ENCODE measurements at regions not wholly inside any gene's neighbourhood (a gene's known extent, or its start where the extent isn't known, plus 50 kb on each side); places are given as distances from the start of the nearest gene placed in this dataset.
"Not testable (repeated sequence)": the region's sequence is repeated elsewhere in the genome, so short reads cannot be mapped to it uniquely, and the experiment has no call there.

GRCh38 chr13:97768134-97768533 lies 185.3 kb upstream of the IPO5 start:
- no peak for TF ChIP-seq CTCF (IDR thresholded peaks at IDR 0.05)
- Histone ChIP-seq H3K4me3 (ENCODE audit: low read length) (no peak overlapping the region), H3K9me3 (ENCODE audit: control insufficient read depth, insufficient read depth, low read length) (no peaks in the 10 kb centered on the region), H3K4me1 (ENCODE audit: control insufficient read depth, insufficient read depth, low read length) (no peaks in the 10 kb centered on the region), H3K27ac (ENCODE audit: low read length) (no peak overlapping the region), H3K27me3 (ENCODE audit: control insufficient read depth, insufficient read depth, low read length) (no peaks in the 10 kb centered on the region), H3K36me3 (ENCODE audit: control insufficient read depth, insufficient read depth, low read length) (no peaks in the 10 kb centered on the region)
- ATAC-seq, result no peak
- intact Hi-C loops (cut with micrococcal nuclease), result no loop called here
- Mint-ChIP-seq H3K36me3 (no peaks in the 10 kb centered on the region), H3K27me3 (ENCODE audit: low read depth in 2 of 2) (no peaks in the 10 kb centered on the region), H3K4me3 (no peak overlapping the region), H3K9me3 (peaks cover 6 to 9% of the 10 kb centered on the region in 2 donors), H3K27ac (no peak overlapping the region), H3K4me1 (no peaks in the 10 kb centered on the region)
- no peak for DNase-seq
- 47% methylated on average over 2 of the region's 3 CpGs for WGBS (ENCODE audit: insufficient coverage)

GRCh38 chr13:97770231-97770630 lies 183.2 kb upstream of the IPO5 start:
- H3K4me1 ChIP-seq (ENCODE audit: control insufficient read depth, insufficient read depth, low read length); H3K27ac Mint-ChIP-seq; H3K27me3 Mint-ChIP-seq (ENCODE audit: low read depth in 2 of 2); H3K9me3 ChIP-seq (ENCODE audit: control insufficient read depth, insufficient read depth, low read length); intact Hi-C loops (cut with micrococcal nuclease); H3K27me3 ChIP-seq (ENCODE audit: control insufficient read depth, insufficient read depth, low read length); H3K36me3 Mint-ChIP-seq; H3K36me3 ChIP-seq (ENCODE audit: control insufficient read depth, insufficient read depth, low read length); ATAC-seq; H3K9me3 Mint-ChIP-seq; DNase-seq; H3K4me3 ChIP-seq (ENCODE audit: low read length); H3K4me1 Mint-ChIP-seq; H3K4me3 Mint-ChIP-seq; H3K27ac ChIP-seq (ENCODE audit: low read length): not testable (repeated sequence)
- WGBS (ENCODE audit: insufficient coverage), result 90% methylated on average over 5 of the region's 5 CpGs

DNA sequence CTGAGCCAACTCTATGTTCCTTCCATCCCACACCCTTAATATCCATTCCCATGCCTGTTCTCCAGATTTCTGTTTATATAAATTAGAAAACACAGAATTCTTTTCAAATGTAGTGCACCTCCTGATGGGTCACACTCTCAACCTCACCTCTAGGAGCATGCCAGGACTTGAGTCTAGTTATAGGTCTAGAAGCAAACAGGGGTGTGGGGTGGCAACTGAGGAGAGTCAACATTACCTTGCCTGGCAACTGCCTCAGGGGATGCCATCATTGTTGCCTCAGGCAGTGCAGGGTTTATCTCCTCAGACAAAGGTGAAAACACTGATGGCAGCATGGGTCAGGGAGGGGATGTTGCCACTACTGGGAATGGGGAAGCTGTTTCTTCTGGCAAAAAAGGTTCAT lies 181.0 kb upstream of the IPO5 start:
- H3K27ac Mint-ChIP-seq; DNase-seq; H3K27ac ChIP-seq (ENCODE audit: low read length); H3K27me3 Mint-ChIP-seq (ENCODE audit: low read depth in 2 of 2); H3K4me3 ChIP-seq (ENCODE audit: low read length); H3K9me3 Mint-ChIP-seq; H3K4me1 ChIP-seq (ENCODE audit: control insufficient read depth, insufficient read depth, low read length); H3K36me3 ChIP-seq (ENCODE audit: control insufficient read depth, insufficient read depth, low read length); ATAC-seq; intact Hi-C loops (cut with micrococcal nuclease); H3K4me1 Mint-ChIP-seq; H3K36me3 Mint-ChIP-seq; H3K4me3 Mint-ChIP-seq; H3K27me3 ChIP-seq (ENCODE audit: control insufficient read depth, insufficient read depth, low read length); H3K9me3 ChIP-seq (ENCODE audit: control insufficient read depth, insufficient read depth, low read length): not testable (repeated sequence)

DNA sequence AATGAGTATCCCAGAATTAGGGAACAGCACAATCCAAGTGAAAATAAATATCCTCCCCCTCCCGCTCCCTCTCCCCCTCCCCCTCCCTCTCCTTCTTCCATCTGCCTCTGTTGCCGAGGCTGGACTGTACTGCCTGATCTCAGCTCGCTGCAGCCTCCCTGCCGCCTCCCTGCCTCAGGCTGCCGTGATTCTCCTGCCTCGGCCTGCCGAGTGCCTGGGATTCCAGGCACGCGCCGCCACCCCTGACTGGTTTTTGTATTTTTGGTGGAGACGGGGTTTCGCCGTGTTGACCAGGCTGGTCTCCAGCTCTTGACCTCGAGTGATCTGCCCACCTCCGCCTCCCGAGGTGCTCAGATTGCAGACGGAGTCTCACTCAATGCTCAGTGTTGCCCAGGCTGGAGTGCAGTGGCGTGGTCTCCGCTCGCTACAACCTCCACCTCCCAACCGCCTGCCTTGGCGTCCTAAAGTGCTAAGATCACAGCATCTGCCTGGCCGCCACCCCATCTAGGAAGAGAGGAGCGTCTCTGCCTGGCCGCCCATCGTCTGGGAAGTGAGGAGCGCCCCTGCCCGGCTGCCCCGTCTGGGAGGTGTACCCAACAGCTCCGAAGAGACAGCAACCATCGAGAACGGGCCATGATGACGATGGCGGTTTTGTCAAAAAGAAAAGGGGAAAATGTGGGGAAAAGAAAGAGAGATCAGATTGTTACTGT lies 178.9 kb upstream of the IPO5 start:
- 85% methylated on average over 29 of the region's 34 CpGs for WGBS (ENCODE audit: insufficient coverage)
- H3K27ac Mint-ChIP-seq; H3K27me3 Mint-ChIP-seq (ENCODE audit: low read depth in 2 of 2); H3K4me1 ChIP-seq (ENCODE audit: control insufficient read depth, insufficient read depth, low read length); H3K4me3 Mint-ChIP-seq; H3K9me3 Mint-ChIP-seq; ATAC-seq; H3K4me1 Mint-ChIP-seq; DNase-seq; H3K27me3 ChIP-seq (ENCODE audit: control insufficient read depth, insufficient read depth, low read length); H3K36me3 ChIP-seq (ENCODE audit: control insufficient read depth, insufficient read depth, low read length); H3K9me3 ChIP-seq (ENCODE audit: control insufficient read depth, insufficient read depth, low read length); H3K27ac ChIP-seq (ENCODE audit: low read length); intact Hi-C loops (cut with micrococcal nuclease); H3K4me3 ChIP-seq (ENCODE audit: low read length); H3K36me3 Mint-ChIP-seq: not testable (repeated sequence)

DNA sequence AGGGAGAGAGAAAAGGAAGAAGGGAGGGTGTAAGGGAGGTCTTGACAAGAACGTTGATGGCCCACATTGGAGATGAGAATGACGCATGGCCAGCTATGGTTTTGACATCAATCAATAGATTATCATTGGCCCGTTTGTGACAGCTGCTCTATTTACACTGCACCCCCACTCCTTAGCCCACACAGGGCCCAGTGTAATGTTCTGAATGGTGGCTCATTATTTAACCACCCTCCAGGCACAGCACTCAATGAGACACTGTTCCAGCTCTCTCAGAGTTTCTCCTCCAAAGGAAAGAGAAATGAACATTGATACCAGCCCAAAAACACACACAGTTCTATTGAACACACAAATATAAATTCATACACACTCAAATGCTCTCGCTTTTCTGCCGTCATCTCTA lies 173.0 kb upstream of the IPO5 start:
- no peak for DNase-seq
- no peak for TF ChIP-seq CTCF (IDR thresholded peaks at IDR 0.05)
- Mint-ChIP-seq H3K4me3 (no peak overlapping the region), H3K27ac (no peak overlapping the region), H3K9me3 (peaks cover 3 to 8% of the 10 kb centered on the region in 2 donors), H3K27me3 (ENCODE audit: low read depth in 2 of 2) (no peaks in the 10 kb centered on the region), H3K36me3 (no peaks in the 10 kb centered on the region), H3K4me1 (no peaks in the 10 kb centered on the region)
- Histone ChIP-seq H3K4me1 (ENCODE audit: control insufficient read depth, insufficient read depth, low read length) (no peaks in the 10 kb centered on the region), H3K27me3 (ENCODE audit: control insufficient read depth, insufficient read depth, low read length) (no peaks in the 10 kb centered on the region), H3K27ac (ENCODE audit: low read length) (no peak overlapping the region), H3K36me3 (ENCODE audit: control insufficient read depth, insufficient read depth, low read length) (no peaks in the 10 kb centered on the region), H3K9me3 (ENCODE audit: control insufficient read depth, insufficient read depth, low read length) (peaks cover 2% of the 10 kb centered on the region), H3K4me3 (ENCODE audit: low read length) (no peak overlapping the region)
- WGBS (ENCODE audit: insufficient coverage), result 91% methylated on average over 4 of the region's 5 CpGs
- no peak for ATAC-seq
- intact Hi-C loops (cut with micrococcal nuclease), result no loop called here

Measured in natural killer cell (primary cell).